Stomach smooth muscle (tissue), 2 donors: ENCODE measurements at regions not wholly inside any gene's neighbourhood (a gene's known extent, or its start where the extent isn't known, plus 50 kb on each side); places are given as distances from the start of the nearest gene placed in this dataset.

Source experiments
- H3K27ac ChIP-seq: one replicate; pipeline ENCODE4 v1.7.0; 2013; ENCODE audit warnings: mild to moderate bottlenecking, low read length, inconsistent platforms
- H3K27me3 ChIP-seq, 2 donors: one replicate each; pipeline ENCODE4 v1.7.0; 2013; ENCODE audit warnings: low read length in 2 of 2; ENCODE audit not compliant: insufficient read depth in 2 of 2, control insufficient read depth in 1 of 2
- H3K36me3 ChIP-seq, 2 donors: one replicate each; pipeline ENCODE4 v1.7.0; 2013; ENCODE audit warnings: low read length in 2 of 2; ENCODE audit not compliant: control insufficient read depth in 2 of 2, insufficient read depth in 2 of 2
- H3K4me1 ChIP-seq: one replicate; pipeline ENCODE4 v1.7.0; 2013; ENCODE audit warnings: low read length; ENCODE audit not compliant: control insufficient read depth, insufficient read depth
- H3K4me3 ChIP-seq, 2 donors: one replicate each; pipeline ENCODE4 v1.7.0; 2013; ENCODE audit warnings: low read length in 2 of 2
- H3K9ac ChIP-seq, 2 donors: one replicate each; pipeline ENCODE4 v1.7.0; 2013; ENCODE audit warnings: low read length in 2 of 2, mild to moderate bottlenecking in 1 of 2
- H3K9me3 ChIP-seq, 2 donors: one replicate each; pipeline ENCODE4 v1.7.0; 2013; ENCODE audit warnings: low read length in 2 of 2; ENCODE audit not compliant: control insufficient read depth in 2 of 2
- donor health status: healthy.
- donor health status: Pancreatic carcinoma.

DNA sequence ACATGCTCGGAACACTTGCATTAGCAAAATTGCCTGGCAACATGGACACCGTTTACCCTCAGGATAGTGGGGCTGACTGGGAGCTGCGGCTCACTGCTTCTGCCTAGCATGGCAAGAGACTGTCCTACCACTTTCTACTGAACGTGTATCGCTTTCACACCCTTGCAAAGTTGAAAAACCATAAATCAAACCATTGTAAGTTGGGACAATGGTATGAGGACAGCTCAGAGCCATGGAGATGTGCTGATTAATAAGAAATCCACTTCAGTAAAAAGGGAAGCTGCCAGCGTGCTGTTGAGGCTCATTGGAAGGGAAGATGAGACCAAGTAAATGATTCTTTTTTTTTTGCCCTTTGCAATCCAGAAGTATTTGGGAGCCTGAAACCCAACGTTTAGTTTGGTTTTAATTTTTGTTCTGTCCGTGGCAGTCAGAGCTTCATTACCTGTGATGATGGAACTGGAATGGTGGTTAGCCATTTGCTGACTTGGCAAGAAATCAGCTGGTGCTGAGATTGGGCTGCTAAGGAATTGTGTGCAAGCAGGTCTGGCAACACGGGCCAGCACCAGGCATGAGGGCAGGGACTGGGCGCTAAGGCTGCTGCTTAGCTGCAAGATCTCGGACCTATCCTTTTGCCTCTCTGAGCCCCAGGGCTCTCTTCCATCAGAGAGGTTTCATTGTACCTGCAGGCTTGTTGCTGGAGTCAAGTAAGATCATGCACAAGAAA, 75.5 kb upstream of the HS6ST1 start:
- no peak overlapping the region for H3K27ac ChIP-seq
- H3K36me3 ChIP-seq, result no peaks in the 10 kb centered on the region
- H3K27me3 ChIP-seq, result no peaks in the 10 kb centered on the region
- no peak overlapping the region for H3K9ac ChIP-seq
- no peaks in the 10 kb centered on the region for H3K9me3 ChIP-seq
- peaks cover 2% of the 10 kb centered on the region for H3K4me1 ChIP-seq
- no peak overlapping the region for H3K4me3 ChIP-seq

DNA sequence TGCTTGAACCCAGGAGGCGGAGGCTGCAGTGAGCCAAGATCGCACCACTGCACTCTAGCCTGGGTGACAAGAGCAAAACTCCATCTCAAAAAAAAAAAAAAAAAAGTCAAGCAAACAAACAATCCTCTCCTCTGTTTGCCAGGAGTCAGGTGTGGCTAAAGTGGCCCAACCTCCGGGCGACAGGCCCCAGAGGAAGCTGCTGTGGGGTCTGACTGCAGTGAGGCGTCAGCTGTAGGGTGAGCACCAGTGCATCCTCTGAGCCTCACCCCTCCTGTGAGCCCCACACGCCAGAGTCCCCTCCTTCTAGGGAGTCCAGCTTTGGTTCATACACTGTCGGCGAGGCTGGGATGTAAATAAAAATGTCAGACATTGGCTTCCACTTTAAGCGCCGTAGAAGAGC, 76.5 kb upstream of the HS6ST1 start:
- no peaks in the 10 kb centered on the region for H3K4me1 ChIP-seq
- H3K27me3 ChIP-seq, result no peaks in the 10 kb centered on the region
- no peak overlapping the region for H3K4me3 ChIP-seq
- H3K27ac ChIP-seq, result no peak overlapping the region
- H3K36me3 ChIP-seq, result no peaks in the 10 kb centered on the region
- no peak overlapping the region for H3K9ac ChIP-seq
- no peaks in the 10 kb centered on the region for H3K9me3 ChIP-seq

DNA sequence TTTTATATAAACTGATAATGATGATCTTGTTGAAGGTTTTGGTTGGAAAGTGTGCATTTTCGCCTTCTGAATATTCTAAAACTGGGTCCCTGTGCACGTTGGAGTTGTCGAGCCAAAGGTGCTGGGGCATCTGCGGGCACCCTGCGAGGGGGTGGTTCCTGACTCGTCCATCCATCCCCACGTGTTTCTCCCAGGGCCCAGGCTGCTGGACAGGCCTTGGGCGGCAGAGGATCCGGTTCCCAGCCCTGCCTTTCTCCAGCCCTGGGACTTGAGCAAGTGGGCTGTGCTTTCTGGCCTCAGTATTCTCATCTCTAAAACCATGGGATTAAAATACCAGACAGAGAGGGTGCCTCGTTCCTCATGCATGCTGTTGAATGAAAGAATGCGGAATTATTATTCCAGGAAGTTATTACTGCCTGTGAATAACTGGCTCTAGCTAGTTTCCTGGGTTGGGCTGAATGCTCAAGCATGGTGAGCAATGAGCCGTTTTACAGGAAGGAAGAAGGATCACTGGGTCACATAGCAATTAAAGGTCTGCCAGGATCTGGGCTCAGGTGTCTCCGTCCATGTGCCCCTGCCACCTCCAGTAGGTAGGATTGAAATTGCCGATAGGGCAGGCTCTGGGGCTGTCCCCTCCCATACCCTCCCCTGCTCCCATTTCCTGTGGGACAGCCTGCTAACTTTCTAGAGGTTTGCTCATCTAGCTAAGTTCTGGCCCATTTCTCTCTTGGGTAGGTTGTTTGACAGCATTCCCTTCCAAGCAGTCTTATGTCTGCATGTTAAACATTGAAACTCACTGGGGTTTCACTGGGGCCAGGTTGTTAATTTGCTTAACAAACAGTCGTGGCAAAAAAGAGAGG, 77.2 kb upstream of the HS6ST1 start:
- no peaks in the 10 kb centered on the region for H3K9me3 ChIP-seq
- no peak overlapping the region for H3K27ac ChIP-seq
- no peaks in the 10 kb centered on the region for H3K36me3 ChIP-seq
- no peak overlapping the region for H3K9ac ChIP-seq
- H3K27me3 ChIP-seq, result no peaks in the 10 kb centered on the region
- no peaks in the 10 kb centered on the region for H3K4me1 ChIP-seq
- no peak overlapping the region for H3K4me3 ChIP-seq

DNA sequence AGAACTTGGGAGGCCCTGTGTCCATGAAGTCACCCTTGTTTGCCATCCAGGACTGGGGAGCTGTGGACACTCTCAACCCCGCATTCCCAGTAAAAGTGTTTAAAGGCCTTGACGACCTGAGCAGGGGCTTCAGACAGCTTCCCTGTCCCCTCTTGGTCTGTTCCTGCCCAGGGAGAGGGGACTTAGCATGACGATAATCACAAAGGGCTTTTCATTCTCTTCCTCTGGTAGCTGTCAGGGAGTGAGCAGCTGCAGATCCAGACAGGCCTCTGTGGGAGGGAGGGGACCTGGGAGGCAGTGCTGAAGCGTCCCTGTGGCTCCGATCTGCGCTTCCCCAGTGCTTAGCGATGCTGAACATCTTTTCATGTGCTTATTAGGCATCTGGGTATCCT, 77.8 kb upstream of the HS6ST1 start:
- H3K4me3 ChIP-seq, result no peak overlapping the region
- no peak overlapping the region for H3K27ac ChIP-seq
- H3K27me3 ChIP-seq, result no peaks in the 10 kb centered on the region

DNA sequence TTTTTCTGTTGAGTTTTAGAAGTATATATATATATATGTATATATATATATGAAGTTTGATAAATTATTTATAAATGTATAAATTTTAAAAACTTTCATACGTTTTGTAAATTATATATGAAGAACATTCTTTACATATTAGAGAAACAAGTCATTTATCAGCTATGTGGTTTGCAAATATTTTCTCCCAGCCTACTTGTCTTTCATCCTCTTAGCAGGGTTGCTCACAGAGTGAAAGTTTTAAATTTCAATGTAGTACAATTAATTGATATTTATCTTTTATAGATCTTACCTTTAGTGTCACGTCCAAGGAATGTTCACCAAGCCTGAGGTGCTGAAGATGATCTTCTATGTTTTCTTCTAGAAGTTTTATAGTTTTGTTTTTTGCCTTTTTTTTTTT, 78.3 kb upstream of the HS6ST1 start:
- Histone ChIP-seq H3K4me1 (no peaks in the 10 kb centered on the region), H3K4me3 (no peak overlapping the region), H3K27me3 (no peaks in the 10 kb centered on the region), H3K9ac (no peak overlapping the region), H3K9me3 (no peaks in the 10 kb centered on the region), H3K36me3 (no peaks in the 10 kb centered on the region), H3K27ac (no peak overlapping the region)

More for the DNA sequence above, 77.8 kb upstream of the HS6ST1 start:
- Histone ChIP-seq H3K9ac (no peak overlapping the region), H3K9me3 (no peaks in the 10 kb centered on the region), H3K4me1 (no peaks in the 10 kb centered on the region), H3K36me3 (no peaks in the 10 kb centered on the region)

DNA sequence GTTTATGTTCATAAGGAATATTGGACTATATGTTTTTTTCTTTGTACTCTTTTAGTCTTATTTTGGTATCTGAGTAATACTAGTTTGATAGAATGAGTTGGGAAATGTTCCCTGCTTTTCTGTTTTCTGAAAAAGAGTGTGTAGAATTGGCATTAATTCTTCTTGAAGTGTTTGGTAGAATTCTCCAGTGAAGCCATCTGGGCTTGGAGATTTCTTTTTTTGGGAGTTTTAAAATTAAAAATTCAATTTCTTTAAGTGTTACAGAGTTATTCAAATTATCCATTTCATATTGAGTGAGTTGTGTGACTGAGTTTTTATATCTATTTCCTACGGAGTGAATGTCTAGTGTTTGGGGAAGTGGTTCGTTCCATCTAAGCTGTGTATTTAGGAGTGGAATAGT, 80.6 kb upstream of the HS6ST1 start:
- H3K9me3 ChIP-seq, result no peaks in the 10 kb centered on the region
- no peak overlapping the region for H3K27ac ChIP-seq
- H3K9ac ChIP-seq, result no peak overlapping the region
- H3K27me3 ChIP-seq, result no peaks in the 10 kb centered on the region
- H3K4me3 ChIP-seq, result no peak overlapping the region
- H3K36me3 ChIP-seq, result no peaks in the 10 kb centered on the region
- H3K4me1 ChIP-seq, result no peaks in the 10 kb centered on the region

DNA sequence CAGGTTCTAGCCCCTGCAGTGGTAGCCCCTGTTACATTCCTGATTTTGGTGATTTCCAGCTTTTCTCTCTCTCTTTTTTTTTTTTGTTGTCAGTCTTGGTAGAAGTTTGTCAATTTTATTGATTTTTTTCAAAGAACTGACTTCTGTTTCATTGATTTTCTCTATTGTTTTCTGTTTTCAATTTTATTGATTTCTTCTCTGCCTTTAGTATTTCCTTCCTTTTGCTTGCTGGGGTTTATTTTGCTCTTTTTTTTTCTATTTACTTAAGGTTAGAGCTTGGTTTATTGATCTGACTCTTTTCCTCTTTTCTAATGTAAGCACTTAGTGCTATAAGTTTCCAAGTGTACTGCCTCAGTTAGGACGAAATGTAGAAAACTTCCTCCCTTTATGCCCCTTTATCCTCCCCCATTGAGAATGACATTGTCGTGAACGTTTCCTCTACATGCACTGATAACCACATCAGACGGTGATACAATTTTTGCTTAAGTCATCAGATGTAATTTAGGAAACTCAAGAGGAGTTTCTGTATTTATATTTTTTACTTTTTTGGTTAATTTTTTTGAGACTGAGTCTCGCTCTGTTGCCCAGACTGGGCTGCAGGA, 81.1 kb upstream of the HS6ST1 start:
- Histone ChIP-seq H3K9me3 (no peaks in the 10 kb centered on the region), H3K27ac (no peak overlapping the region), H3K4me1 (no peaks in the 10 kb centered on the region), H3K4me3 (no peak overlapping the region), H3K27me3 (no peaks in the 10 kb centered on the region), H3K36me3 (no peaks in the 10 kb centered on the region), H3K9ac (no peak overlapping the region)

DNA sequence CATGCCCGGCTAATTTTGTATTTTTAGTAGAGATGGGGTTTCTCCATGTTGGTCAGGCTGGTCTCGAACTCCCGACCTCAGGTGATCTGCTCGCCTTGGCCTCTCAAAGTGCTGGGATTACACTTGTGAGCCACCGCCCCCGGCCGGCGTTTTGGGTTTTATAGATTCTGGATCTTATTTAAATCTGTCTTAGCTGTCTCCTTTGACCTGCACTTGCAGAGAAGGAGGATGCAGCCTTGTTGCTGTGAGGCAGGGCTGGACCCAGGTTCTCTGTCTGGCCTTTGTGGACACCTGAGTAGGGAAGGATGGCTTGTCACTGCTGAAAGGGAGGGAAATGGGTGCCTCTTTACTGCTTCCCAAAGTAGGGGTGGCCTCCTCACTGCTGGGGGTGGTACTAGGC, 83.0 kb upstream of the HS6ST1 start:
- Histone ChIP-seq H3K9me3 (no peaks in the 10 kb centered on the region), H3K27ac (no peak overlapping the region), H3K9ac (no peak overlapping the region), H3K4me1 (no peaks in the 10 kb centered on the region), H3K36me3 (no peaks in the 10 kb centered on the region), H3K27me3 (no peaks in the 10 kb centered on the region), H3K4me3 (no peak overlapping the region)

DNA sequence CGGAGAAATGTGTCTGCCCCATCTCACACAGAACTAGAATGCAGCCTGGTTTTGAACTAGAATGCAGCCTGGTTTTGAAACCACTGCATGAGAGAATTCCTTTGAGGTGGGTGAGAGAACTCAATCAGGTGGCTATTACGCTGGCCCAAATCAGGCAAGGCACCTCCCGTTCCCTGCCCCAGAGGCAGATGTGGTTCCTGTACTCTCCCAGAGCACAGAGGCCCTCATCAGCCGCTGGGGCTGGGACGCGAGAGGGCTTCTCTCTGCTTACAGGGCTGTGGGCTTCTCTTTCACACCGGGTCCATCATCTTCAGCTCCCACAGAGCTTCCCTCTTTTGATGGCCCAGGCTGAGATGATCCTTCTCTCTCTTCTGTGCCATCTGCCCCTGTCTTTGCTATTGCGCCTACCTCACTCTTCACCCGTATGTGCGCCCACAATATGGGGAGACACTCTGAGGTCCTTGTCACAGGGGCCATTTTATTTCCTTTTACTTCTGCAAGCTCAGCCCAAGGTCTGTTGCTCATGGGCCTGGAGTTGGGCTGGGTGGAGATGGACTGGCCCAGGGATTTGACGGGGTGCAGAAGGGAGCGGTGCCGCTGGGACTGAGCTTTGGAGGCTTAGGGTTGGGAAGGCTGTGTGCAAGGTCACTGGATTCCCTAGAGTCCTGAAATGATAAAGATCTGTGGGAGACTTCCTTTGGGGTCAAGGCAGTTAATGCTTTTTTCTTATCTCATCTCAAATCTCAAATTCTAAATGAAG, 84.4 kb upstream of the HS6ST1 start:
- H3K9me3 ChIP-seq, result no peaks in the 10 kb centered on the region
- no peak overlapping the region for H3K27ac ChIP-seq
- no peaks in the 10 kb centered on the region for H3K27me3 ChIP-seq
- H3K36me3 ChIP-seq, result no peaks in the 10 kb centered on the region
- H3K4me3 ChIP-seq, result no peak overlapping the region
- H3K9ac ChIP-seq, result no peak overlapping the region
- no peaks in the 10 kb centered on the region for H3K4me1 ChIP-seq

DNA sequence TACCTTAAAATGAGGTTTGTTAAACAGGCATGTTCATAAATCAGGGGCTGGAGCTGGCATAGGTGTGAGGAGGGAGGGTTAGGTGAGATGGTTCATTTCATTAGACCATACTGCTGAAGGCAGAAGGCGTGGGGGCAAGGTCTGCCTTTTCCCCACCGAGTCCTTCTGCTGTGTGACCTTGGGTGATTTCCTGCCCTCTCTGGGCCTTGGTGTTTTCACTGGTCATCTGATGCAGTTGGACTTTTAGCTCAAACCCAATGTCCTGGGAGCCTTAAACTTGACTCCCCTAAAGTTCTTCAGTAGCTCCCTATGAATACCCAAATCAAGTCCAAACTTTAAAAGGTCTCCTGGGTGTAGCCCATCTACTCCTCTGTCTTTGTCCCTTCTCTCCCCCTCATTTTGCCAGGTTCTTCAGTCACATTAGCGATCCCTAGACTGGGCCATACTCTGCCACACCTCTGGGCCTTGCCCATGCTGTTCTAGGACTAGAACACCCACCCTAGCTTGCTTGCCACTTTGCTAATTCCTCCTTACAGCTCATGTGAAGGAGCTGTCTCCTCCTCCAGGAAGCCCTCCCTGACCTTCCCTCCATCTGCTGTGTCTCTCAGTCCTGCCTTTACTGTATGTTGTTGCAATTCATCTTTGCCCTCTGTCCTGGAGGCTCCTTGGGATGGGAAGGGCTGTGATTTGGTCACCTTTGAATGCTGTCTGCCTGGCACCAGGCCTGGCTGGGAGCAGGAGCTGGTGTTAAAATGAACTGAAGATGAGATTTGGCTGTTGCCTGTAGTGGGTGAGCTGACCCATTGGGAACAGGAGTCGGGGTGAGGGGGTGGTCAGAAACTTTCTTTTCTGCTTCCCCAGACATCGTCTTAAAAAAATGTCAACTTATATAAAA, 85.4 kb upstream of the HS6ST1 start:
- H3K27me3 ChIP-seq, result no peaks in the 10 kb centered on the region
- no peaks in the 10 kb centered on the region for H3K9me3 ChIP-seq
- no peak overlapping the region for H3K27ac ChIP-seq
- H3K4me1 ChIP-seq, result no peaks in the 10 kb centered on the region
- no peaks in the 10 kb centered on the region for H3K36me3 ChIP-seq
- H3K4me3 ChIP-seq, result no peak overlapping the region
- no peak overlapping the region for H3K9ac ChIP-seq
